ENCODE measurements at regions not wholly inside any gene's neighbourhood (a gene's known extent, or its start where the extent isn't known, plus 50 kb on each side); places are given as distances from the start of the nearest gene placed in this dataset.

DNA sequence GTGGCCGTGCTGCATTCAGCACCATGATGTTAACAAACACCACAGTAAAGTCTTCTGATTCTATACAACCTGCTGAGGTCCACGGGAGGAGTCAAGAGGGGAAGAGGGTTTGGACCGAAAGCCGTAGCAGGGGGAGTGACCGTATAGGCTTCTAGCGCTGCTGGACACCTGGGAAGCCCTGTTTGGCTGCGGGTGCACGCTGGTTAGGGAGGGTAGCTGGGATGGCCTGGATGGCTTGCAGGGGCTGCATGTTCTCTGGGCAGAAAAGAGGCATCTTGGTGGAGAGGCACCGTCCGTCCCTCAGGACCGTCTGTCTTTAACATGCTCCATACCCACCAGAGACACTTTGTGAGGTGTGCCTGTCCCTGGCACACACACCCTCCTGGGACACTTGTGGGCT, 251.0 kb upstream of the IRX1 start:
- TF ChIP-seq, protein P1, sequence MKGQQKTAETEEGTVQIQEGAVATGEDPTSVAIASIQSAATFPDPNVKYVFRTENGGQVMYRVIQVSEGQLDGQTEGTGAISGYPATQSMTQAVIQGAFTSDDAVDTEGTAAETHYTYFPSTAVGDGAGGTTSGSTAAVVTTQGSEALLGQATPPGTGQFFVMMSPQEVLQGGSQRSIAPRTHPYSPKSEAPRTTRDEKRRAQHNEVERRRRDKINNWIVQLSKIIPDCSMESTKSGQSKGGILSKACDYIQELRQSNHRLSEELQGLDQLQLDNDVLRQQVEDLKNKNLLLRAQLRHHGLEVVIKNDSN (IDR thresholded peaks at IDR 0.05; ENCODE audit: borderline replicate concordance, low read depth): no peak
- TF ChIP-seq FOXM1 (IDR thresholded peaks at IDR 0.05; ENCODE audit: low read depth): no peak
- TF ChIP-seq, protein P2, sequence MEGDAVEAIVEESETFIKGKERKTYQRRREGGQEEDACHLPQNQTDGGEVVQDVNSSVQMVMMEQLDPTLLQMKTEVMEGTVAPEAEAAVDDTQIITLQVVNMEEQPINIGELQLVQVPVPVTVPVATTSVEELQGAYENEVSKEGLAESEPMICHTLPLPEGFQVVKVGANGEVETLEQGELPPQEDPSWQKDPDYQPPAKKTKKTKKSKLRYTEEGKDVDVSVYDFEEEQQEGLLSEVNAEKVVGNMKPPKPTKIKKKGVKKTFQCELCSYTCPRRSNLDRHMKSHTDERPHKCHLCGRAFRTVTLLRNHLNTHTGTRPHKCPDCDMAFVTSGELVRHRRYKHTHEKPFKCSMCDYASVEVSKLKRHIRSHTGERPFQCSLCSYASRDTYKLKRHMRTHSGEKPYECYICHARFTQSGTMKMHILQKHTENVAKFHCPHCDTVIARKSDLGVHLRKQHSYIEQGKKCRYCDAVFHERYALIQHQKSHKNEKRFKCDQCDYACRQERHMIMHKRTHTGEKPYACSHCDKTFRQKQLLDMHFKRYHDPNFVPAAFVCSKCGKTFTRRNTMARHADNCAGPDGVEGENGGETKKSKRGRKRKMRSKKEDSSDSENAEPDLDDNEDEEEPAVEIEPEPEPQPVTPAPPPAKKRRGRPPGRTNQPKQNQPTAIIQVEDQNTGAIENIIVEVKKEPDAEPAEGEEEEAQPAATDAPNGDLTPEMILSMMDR (IDR thresholded peaks at IDR 0.05): no peak
- no peak for TF ChIP-seq SIN3A (IDR thresholded peaks at IDR 0.05; ENCODE audit: borderline replicate concordance, low read depth, low read length)
- TF ChIP-seq, protein P3, sequence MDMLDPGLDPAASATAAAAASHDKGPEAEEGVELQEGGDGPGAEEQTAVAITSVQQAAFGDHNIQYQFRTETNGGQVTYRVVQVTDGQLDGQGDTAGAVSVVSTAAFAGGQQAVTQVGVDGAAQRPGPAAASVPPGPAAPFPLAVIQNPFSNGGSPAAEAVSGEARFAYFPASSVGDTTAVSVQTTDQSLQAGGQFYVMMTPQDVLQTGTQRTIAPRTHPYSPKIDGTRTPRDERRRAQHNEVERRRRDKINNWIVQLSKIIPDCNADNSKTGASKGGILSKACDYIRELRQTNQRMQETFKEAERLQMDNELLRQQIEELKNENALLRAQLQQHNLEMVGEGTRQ (IDR thresholded peaks at IDR 0.05; ENCODE audit: borderline replicate concordance, low read depth, low read length): no peak
- no peak for TF ChIP-seq NFIC (IDR thresholded peaks at IDR 0.05; ENCODE audit: borderline replicate concordance)
- TF ChIP-seq GATA2 (CRISPR knock-in tag; IDR thresholded peaks at IDR 0.05): no peak
- no peak for TF ChIP-seq MXI1 (IDR thresholded peaks at IDR 0.05; ENCODE audit: low read depth, low read length)
- TF ChIP-seq, protein P4, sequence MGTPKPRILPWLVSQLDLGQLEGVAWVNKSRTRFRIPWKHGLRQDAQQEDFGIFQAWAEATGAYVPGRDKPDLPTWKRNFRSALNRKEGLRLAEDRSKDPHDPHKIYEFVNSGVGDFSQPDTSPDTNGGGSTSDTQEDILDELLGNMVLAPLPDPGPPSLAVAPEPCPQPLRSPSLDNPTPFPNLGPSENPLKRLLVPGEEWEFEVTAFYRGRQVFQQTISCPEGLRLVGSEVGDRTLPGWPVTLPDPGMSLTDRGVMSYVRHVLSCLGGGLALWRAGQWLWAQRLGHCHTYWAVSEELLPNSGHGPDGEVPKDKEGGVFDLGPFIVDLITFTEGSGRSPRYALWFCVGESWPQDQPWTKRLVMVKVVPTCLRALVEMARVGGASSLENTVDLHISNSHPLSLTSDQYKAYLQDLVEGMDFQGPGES (IDR thresholded peaks at IDR 0.05; ENCODE audit: low read depth, low read length): no peak
